Cerebellar cortex (tissue), 1 donor: ENCODE measurements at regions not wholly inside any gene's neighbourhood (a gene's known extent, or its start where the extent isn't known, plus 50 kb on each side); places are given as distances from the start of the nearest gene placed in this dataset.
"Not testable (repeated sequence)": the region's sequence is repeated elsewhere in the genome, so short reads cannot be mapped to it uniquely, and the experiment has no call there.

Source experiments
- DNase-seq: peaks from one replicate; pipeline ENCODE4 v3.0.0-alpha.2; 2015; ENCODE audit warnings: low spot score

GRCh38 chr1:229008347-229008746, 262.6 kb upstream of the RAB4A start:
- DNase-seq, result not testable (repeated sequence)

- no peak for DNase-seq
These were observed 259.9 kb upstream of the RAB4A start for GRCh38 chr1:229011022-229011421.

GRCh38 chr1:229012823-229013222, 258.1 kb upstream of the RAB4A start:
- no peak for DNase-seq

GRCh38 chr1:229013981-229014380, 256.9 kb upstream of the RAB4A start:
- no peak for DNase-seq

GRCh38 chr1:229015806-229016205, 255.1 kb upstream of the RAB4A start:
- DNase-seq, result no peak

DNA sequence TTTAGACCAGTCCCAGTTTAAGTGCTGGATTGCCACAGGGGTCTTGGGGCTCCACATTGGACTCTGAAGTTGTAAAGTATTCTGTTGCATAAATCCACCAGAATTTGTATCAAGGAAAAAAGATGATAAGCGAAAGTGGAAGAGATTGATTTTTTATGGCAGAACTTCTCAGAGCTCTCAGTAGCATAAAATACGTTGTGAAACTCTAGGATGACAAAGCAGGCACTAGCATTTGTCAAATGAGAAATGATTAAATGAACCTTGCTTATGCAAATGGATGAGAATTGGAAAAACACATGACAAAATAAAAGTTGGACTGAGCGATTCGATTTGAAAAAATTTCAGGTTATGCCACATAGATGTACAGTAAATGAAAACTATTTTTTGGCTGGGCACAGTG, 253.8 kb upstream of the RAB4A start:
- DNase-seq, result no peak

GRCh38 chr1:229018674-229019295, 252.1 kb upstream of the RAB4A start:
- DNase-seq, result no peak

- no peak for DNase-seq
These were observed 251.1 kb upstream of the RAB4A start for GRCh38 chr1:229019663-229020271.

- DNase-seq, result not testable (repeated sequence)
These were observed 249.9 kb upstream of the RAB4A start for GRCh38 chr1:229021034-229021433.

- no peak for DNase-seq
These were observed 248.1 kb upstream of the RAB4A start for GRCh38 chr1:229022595-229023333.

DNA sequence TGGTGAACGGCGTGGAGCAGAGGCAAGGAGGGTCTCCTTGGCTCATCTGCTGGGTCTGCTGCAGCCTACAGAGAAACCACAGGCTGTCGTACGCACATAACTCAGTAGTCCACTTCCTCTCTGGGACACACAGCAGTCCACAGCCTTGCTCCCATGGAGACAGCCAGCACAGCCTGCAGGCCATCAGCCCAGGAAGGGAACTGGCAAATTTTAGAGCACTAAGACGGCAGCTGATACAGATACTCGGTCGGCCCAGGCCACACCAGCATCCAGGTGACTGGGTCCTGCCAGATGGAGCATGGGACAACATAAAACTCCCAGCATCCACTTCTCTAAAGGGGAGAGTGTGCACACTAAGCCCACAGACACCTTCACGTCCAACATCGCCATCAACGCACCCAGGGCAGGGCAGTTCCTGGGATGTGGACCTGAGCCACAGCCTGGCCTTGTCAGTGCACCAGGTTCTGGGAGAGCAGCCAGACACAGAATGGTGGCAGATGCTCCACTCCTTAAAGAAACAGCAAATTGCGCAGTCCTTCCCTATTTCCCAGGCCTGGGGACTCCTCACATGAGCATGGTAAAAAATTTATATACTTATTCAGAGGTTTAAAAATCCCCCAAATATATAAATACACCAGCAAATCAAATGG, 247.1 kb upstream of the RAB4A start:
- DNase-seq, result peak; percentile 88

DNA sequence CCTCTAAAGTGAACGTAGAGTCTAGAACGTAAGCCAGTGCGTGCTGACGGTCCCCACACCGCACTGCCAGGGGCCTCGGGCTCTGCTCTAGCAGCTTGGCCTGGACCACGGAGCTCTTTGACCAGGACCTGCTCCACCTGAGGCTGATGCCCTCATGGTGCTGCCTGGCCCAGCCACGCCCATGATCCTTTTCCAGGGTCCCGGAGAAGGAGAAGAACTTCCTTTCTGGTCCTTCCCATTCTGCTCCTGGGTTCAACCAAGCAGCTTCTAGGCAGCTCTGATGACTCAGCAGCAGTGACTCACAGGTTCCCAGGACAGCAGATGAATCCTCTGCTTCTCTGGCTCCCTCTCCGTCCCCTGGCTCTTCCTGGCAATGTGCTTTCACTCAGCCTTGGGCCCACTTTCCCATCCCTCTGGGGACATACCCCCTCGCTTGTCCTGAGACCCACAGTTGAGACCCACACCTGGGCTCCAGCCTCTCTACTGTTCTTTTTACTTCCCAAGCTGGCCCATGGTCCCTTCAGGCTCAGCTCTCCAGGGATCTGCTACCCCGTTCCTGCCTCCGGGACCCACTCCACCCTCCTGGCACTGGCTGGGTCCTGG, 246.3 kb upstream of the RAB4A start:
- no peak for DNase-seq

DNA sequence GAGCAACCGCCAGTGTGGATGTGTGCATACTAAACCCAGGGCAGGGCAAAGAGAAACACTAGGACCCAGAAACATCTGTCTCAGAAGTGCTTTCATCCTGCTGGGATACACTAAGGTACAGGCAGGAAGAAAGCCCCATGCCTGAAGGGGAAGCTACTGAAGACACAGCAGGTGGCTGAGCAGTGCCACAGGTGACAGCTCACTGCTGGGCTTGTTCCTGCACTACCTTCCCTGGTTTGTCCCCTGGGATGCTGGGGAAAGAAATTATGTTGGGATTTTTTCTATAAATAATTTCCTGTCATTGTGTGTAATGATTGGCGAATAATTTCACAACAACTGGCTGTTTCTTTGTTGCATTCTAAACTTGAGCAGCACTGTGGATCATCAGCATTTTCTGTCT, 245.3 kb upstream of the RAB4A start:
- DNase-seq, result no peak

DNA sequence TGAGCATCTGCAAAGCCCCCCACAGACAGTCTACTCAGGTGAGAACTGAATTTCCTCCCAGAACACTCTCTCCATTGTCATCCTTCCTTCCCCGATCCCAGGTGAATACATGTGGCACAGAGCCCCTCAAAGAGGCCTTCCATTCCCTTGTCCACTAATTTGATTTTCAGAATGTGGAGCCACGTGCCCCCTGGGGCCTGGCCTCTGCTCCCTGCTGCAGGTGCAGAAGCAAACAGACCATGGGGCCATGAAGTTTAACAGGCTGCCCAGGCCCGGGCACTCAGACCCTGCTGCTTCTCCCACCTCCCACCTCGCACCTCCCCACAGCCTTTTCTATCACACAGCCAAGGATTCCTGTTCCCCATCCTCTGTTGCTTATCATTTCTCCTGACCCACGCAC, 243.8 kb upstream of the RAB4A start:
- no peak for DNase-seq

- DNase-seq, result no peak
These were observed 243.2 kb upstream of the RAB4A start for GRCh38 chr1:229027622-229028182.

GRCh38 chr1:229028544-229028943, 242.4 kb upstream of the RAB4A start:
- DNase-seq, result no peak

DNA sequence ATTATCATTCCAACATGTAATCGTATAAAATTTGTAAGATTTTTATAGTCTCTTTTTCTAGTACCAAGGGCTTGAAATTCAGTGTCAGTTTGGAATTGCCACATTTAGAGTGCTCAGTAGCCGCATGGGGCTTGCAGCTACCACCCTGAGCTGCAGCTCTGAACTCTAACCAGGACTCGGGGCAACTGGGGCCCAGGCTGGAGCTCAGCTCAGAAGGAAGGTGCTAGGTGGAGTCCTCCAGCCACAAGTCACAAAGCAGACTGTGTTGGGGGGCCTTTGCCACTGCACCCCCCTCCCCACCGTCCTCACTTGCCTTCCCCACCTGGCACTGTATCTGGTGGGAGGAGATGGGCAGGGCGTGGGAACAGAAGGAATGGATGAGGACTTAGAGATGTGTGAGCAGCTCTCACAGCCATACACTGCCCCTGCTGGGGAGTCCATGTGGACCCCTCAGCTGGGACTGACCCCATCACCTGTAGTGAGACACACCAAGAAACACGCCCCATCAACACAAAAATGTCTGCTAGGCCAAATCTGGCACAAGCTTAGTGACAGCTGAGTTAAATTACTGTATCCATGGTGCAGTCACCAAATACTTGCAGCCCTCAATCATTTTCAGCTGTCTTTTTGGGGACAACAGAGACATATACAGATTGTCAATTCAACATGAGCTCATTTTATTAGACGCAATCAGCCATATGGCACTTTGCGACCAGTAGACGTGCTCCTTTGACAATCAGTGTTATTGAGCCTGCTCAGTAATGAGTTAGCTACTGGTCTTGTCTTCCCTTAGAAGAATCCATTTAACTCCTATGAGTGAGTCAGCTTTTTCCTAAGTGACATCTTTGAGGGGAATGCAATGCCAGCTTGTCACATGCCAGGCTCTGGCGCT, 241.7 kb upstream of the RAB4A start:
- DNase-seq, result no peak

DNA sequence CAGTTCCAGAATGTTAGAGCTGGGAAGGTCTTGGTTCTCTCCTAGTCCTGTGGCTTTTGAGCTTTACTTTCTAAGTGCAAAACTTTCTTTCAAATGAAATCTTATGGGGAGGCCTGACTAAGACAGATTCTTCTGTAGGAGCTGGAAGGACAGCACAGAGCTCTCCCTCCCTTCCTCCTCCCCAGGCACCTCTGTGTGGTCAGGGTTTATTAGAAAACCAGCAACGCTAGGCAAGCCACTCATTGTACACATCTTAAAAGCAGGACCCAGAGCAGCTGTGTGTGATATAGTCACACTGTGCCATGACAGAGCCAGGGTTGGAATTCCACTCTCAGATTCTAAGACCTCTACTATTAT, 241.1 kb upstream of the RAB4A start:
- no peak for DNase-seq

DNA sequence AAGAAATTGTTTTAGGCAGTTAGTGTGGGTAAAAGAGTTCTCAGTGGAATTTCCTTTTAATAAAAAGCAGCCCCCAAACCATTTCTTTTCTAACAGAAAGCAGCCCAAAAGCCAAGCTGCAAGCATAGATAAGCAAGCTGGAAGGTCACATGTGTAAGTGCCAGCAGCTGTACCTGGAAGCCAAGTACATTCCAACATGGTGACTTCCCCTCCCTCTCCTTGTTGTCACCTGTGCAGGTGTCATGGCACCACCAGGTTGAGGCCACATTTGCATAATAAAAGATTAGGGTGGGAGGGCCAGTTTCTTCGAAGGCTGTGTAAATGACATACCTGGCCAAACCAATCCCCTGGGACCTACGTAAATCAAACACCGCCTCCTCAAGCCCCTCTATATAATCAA, 240.3 kb upstream of the RAB4A start:
- no peak for DNase-seq

DNA sequence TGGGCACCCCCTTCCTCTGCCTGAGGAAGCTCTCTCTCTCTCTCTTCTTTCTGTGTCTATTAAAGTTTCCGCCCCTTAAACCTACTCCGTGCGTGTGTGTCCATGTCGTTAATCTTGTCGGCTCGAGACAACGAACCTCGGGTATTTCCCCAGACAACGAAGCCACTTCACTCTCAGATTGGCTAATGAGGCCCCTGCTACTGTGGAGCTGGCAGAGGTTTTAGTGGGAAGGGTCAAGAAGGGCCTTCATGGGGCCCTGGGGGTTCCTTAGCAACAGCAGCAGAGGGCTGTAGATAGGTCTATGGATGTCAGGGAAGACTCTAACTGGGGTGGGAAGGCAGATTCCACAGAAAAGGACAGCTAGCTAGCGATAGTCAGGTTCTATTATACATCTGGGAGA, 239.8 kb upstream of the RAB4A start:
- no peak for DNase-seq
